MG63 (cell line): ENCODE measurements at regions not wholly inside any gene's neighbourhood (a gene's known extent, or its start where the extent isn't known, plus 50 kb on each side); places are given as distances from the start of the nearest gene placed in this dataset.

Experiments used
- DNase-seq: peaks from one replicate; pipeline ENCODE4 v3.0.0-alpha.2; 2020
- H3K27me3 ChIP-seq: fragments of 250-450 bp; sonication (Bioruptor Pico); 2 replicates; pipeline ENCODE4 v1.5.1; 2020; ENCODE audit warnings: mild to moderate bottlenecking, moderate library complexity
- H3K36me3 ChIP-seq: fragments of 250-450 bp; sonication (Bioruptor Pico); 2 replicates; pipeline ENCODE4 v1.5.1; 2020; ENCODE audit warnings: mild to moderate bottlenecking, moderate library complexity
- H3K4me3 ChIP-seq: fragments of 250-450 bp; sonication (Bioruptor Pico); 2 replicates; pipeline ENCODE4 v1.5.1; 2020; ENCODE audit warnings: mild to moderate bottlenecking, moderate library complexity
- H3K9me3 ChIP-seq: fragments of 250-450 bp; sonication (Bioruptor Pico); 2 replicates; pipeline ENCODE4 v1.5.1; 2020; ENCODE audit warnings: mild to moderate bottlenecking, moderate library complexity

GRCh38 chrX:99522450-99522849 lies 887.6 kb downstream of the PCDH19 start:
- Histone ChIP-seq H3K27me3 (no peaks in the 10 kb centered on the region), H3K9me3 (no peaks in the 10 kb centered on the region), H3K4me3 (no peak overlapping the region), H3K36me3 (no peaks in the 10 kb centered on the region)
- no peak for DNase-seq

GRCh38 chrX:99507768-99508167 lies 902.3 kb downstream of the PCDH19 start:
- DNase-seq: no peak
- Histone ChIP-seq H3K36me3 (no peaks in the 10 kb centered on the region), H3K27me3 (no peaks in the 10 kb centered on the region), H3K4me3 (no peak overlapping the region), H3K9me3 (no peaks in the 10 kb centered on the region)

GRCh38 chrX:99495453-99495852 lies 914.6 kb downstream of the PCDH19 start:
- H3K9me3 ChIP-seq: no peaks in the 10 kb centered on the region
- no peaks in the 10 kb centered on the region for H3K27me3 ChIP-seq
- DNase-seq: no peak
- no peaks in the 10 kb centered on the region for H3K36me3 ChIP-seq
- H3K4me3 ChIP-seq: no peak overlapping the region

GRCh38 chrX:99494668-99495067 lies 915.4 kb downstream of the PCDH19 start:
- H3K9me3 ChIP-seq: no peaks in the 10 kb centered on the region
- DNase-seq: no peak
- H3K36me3 ChIP-seq: no peaks in the 10 kb centered on the region
- no peak overlapping the region for H3K4me3 ChIP-seq
- no peaks in the 10 kb centered on the region for H3K27me3 ChIP-seq

- Histone ChIP-seq H3K4me3 (no peak overlapping the region), H3K27me3 (no peaks in the 10 kb centered on the region), H3K9me3 (no peaks in the 10 kb centered on the region), H3K36me3 (no peaks in the 10 kb centered on the region)
- no peak for DNase-seq
These were observed 929.3 kb downstream of the PCDH19 start for GRCh38 chrX:99480728-99481127.

- Histone ChIP-seq H3K27me3 (no peaks in the 10 kb centered on the region), H3K36me3 (no peaks in the 10 kb centered on the region), H3K4me3 (no peak overlapping the region), H3K9me3 (no peaks in the 10 kb centered on the region)
- no peak for DNase-seq
These were observed 940.6 kb downstream of the PCDH19 start for GRCh38 chrX:99469439-99469838.

GRCh38 chrX:99468993-99469392 lies 941.1 kb downstream of the PCDH19 start:
- no peaks in the 10 kb centered on the region for H3K36me3 ChIP-seq
- no peak overlapping the region for H3K4me3 ChIP-seq
- H3K9me3 ChIP-seq: no peaks in the 10 kb centered on the region
- H3K27me3 ChIP-seq: no peaks in the 10 kb centered on the region
- DNase-seq: no peak

- no peak for DNase-seq
- Histone ChIP-seq H3K27me3 (no peaks in the 10 kb centered on the region), H3K36me3 (no peaks in the 10 kb centered on the region), H3K9me3 (no peaks in the 10 kb centered on the region), H3K4me3 (no peak overlapping the region)
These were observed 948.9 kb downstream of the PCDH19 start for GRCh38 chrX:99461223-99461622.

GRCh38 chrX:99445336-99445735 lies 964.7 kb downstream of the PCDH19 start:
- Histone ChIP-seq H3K36me3 (no peaks in the 10 kb centered on the region), H3K27me3 (no peaks in the 10 kb centered on the region), H3K4me3 (no peak overlapping the region), H3K9me3 (no peaks in the 10 kb centered on the region)
- no peak for DNase-seq

- Histone ChIP-seq H3K9me3 (no peaks in the 10 kb centered on the region), H3K27me3 (no peaks in the 10 kb centered on the region), H3K4me3 (no peak overlapping the region), H3K36me3 (no peaks in the 10 kb centered on the region)
- no peak for DNase-seq
These were observed 988.3 kb downstream of the PCDH19 start for GRCh38 chrX:99421796-99422195.

- no peaks in the 10 kb centered on the region for H3K36me3 ChIP-seq
- H3K27me3 ChIP-seq: no peaks in the 10 kb centered on the region
- DNase-seq: no peak
- no peaks in the 10 kb centered on the region for H3K9me3 ChIP-seq
- H3K4me3 ChIP-seq: no peak overlapping the region
These were observed 994.6 kb downstream of the PCDH19 start for GRCh38 chrX:99415470-99415869.

- Histone ChIP-seq H3K27me3 (no peaks in the 10 kb centered on the region), H3K9me3 (no peaks in the 10 kb centered on the region), H3K4me3 (no peak overlapping the region), H3K36me3 (no peaks in the 10 kb centered on the region)
- DNase-seq: no peak
These were observed 996.8 kb downstream of the PCDH19 start for GRCh38 chrX:99413317-99413716.

- Histone ChIP-seq H3K36me3 (no peaks in the 10 kb centered on the region), H3K9me3 (no peaks in the 10 kb centered on the region), H3K27me3 (no peaks in the 10 kb centered on the region), H3K4me3 (no peak overlapping the region)
- no peak for DNase-seq
These were observed 1011.5 kb downstream of the PCDH19 start for GRCh38 chrX:99398545-99398944.

- H3K27me3 ChIP-seq: no peaks in the 10 kb centered on the region
- no peaks in the 10 kb centered on the region for H3K9me3 ChIP-seq
- no peaks in the 10 kb centered on the region for H3K36me3 ChIP-seq
- DNase-seq: no peak
- no peak overlapping the region for H3K4me3 ChIP-seq
These were observed 1012.2 kb downstream of the PCDH19 start for GRCh38 chrX:99397879-99398278.

- DNase-seq: no peak
- no peaks in the 10 kb centered on the region for H3K9me3 ChIP-seq
- no peaks in the 10 kb centered on the region for H3K27me3 ChIP-seq
- no peaks in the 10 kb centered on the region for H3K36me3 ChIP-seq
- H3K4me3 ChIP-seq: no peak overlapping the region
These were observed 1015.6 kb downstream of the PCDH19 start for GRCh38 chrX:99394456-99394855.

GRCh38 chrX:99384594-99385374 lies 1025.3 kb downstream of the PCDH19 start:
- no peaks in the 10 kb centered on the region for H3K9me3 ChIP-seq
- no peak overlapping the region for H3K4me3 ChIP-seq
- H3K36me3 ChIP-seq: no peaks in the 10 kb centered on the region
- H3K27me3 ChIP-seq: no peaks in the 10 kb centered on the region
- DNase-seq: no peak

- peak; percentile 15 for DNase-seq
- H3K4me3 ChIP-seq: no peak overlapping the region
- H3K36me3 ChIP-seq: no peaks in the 10 kb centered on the region
- H3K9me3 ChIP-seq: no peaks in the 10 kb centered on the region
- H3K27me3 ChIP-seq: no peaks in the 10 kb centered on the region
These were observed 1026.3 kb downstream of the PCDH19 start for GRCh38 chrX:99383786-99384185.

GRCh38 chrX:99371976-99372595 lies 1038.0 kb downstream of the PCDH19 start:
- DNase-seq: no peak
- Histone ChIP-seq H3K9me3 (no peaks in the 10 kb centered on the region), H3K27me3 (no peaks in the 10 kb centered on the region), H3K4me3 (no peak overlapping the region), H3K36me3 (no peaks in the 10 kb centered on the region)
